ENCODE measurements at regions not wholly inside any gene's neighbourhood (a gene's known extent, or its start where the extent isn't known, plus 50 kb on each side); places are given as distances from the start of the nearest gene placed in this dataset.
"Not testable (repeated sequence)": the region's sequence is repeated elsewhere in the genome, so short reads cannot be mapped to it uniquely, and the experiment has no call there.

GRCh38 chr14:104307246-104307626, 168.8 kb downstream of the KIF26A start:
- Histone ChIP-seq H3K36me3 (ENCODE audit: control insufficient read depth in 2 of 3, insufficient read depth in 3 of 3, low read length in 3 of 3) (no peaks in the 10 kb centered on the region), H3K9me3 (ENCODE audit: control insufficient read depth in 2 of 3, insufficient read depth in 1 of 3, low read length in 3 of 3) (no peaks in the 10 kb centered on the region), H3K9ac (ENCODE audit: low read length in 3 of 3) (no peak overlapping the region), H3K27ac (ENCODE audit: low read depth in 2 of 2, low read length in 2 of 2) (no peak overlapping the region), H3K4me1 (ENCODE audit: control insufficient read depth in 2 of 3, insufficient read depth in 2 of 3, low read depth in 1 of 3, low read length in 3 of 3) (no peaks in the 10 kb centered on the region), H3K4me3 (ENCODE audit: low read length in 3 of 3) (no peak overlapping the region), H3K27me3 (ENCODE audit: control insufficient read depth, insufficient read depth, low read length) (no peaks in the 10 kb centered on the region)
- DNase-seq (peak in 2 of 5 donors; percentile 18 to 66), FAIRE-seq (no peak)
- no peak for TF ChIP-seq CTCF (IDR thresholded peaks at IDR 0.05; ENCODE audit: borderline replicate concordance, extremely low read depth, insufficient read depth)
- intact Hi-C loops (cut with DNase I): no loop called here

GRCh38 chr14:104307627-104308401, 169.4 kb downstream of the KIF26A start:
- H3K4me1 ChIP-seq (ENCODE audit: control insufficient read depth in 2 of 3, insufficient read depth in 2 of 3, low read depth in 1 of 3, low read length in 3 of 3): no peaks in the 10 kb centered on the region

GRCh38 chr14:104308534-104308933, 170.1 kb downstream of the KIF26A start:
- H3K27me3 ChIP-seq (ENCODE audit: control insufficient read depth, insufficient read depth, low read length); H3K9ac ChIP-seq (ENCODE audit: low read length in 3 of 3); H3K27ac ChIP-seq (ENCODE audit: low read depth in 2 of 2, low read length in 2 of 2); intact Hi-C loops (cut with DNase I); H3K36me3 ChIP-seq (ENCODE audit: control insufficient read depth in 2 of 3, insufficient read depth in 3 of 3, low read length in 3 of 3); H3K9me3 ChIP-seq (ENCODE audit: control insufficient read depth in 2 of 3, insufficient read depth in 1 of 3, low read length in 3 of 3); DNase-seq; H3K4me1 ChIP-seq (ENCODE audit: control insufficient read depth in 2 of 3, insufficient read depth in 2 of 3, low read depth in 1 of 3, low read length in 3 of 3); H3K4me3 ChIP-seq (ENCODE audit: low read length in 3 of 3); FAIRE-seq: not testable (repeated sequence)

More at GRCh38 chr14:104307627-104308401, 169.4 kb downstream of the KIF26A start:
- FAIRE-seq: no peak
- H3K27ac ChIP-seq (ENCODE audit: low read depth in 2 of 2, low read length in 2 of 2): no peak overlapping the region
- DNase-seq: peak in 2 of 5 donors; percentile 21 to 40
- no peaks in the 10 kb centered on the region for H3K36me3 ChIP-seq (ENCODE audit: control insufficient read depth in 2 of 3, insufficient read depth in 3 of 3, low read length in 3 of 3)
- no peak overlapping the region for H3K9ac ChIP-seq (ENCODE audit: low read length in 3 of 3)
- no peaks in the 10 kb centered on the region for H3K9me3 ChIP-seq (ENCODE audit: control insufficient read depth in 2 of 3, insufficient read depth in 1 of 3, low read length in 3 of 3)
- H3K27me3 ChIP-seq (ENCODE audit: control insufficient read depth, insufficient read depth, low read length): no peaks in the 10 kb centered on the region
- intact Hi-C loops (cut with DNase I): no loop called here
- H3K4me3 ChIP-seq (ENCODE audit: low read length in 3 of 3): no peak overlapping the region
- TF ChIP-seq CTCF (IDR thresholded peaks at IDR 0.05; ENCODE audit: borderline replicate concordance, extremely low read depth, insufficient read depth): no peak

GRCh38 chr14:104309657-104310369, 171.4 kb downstream of the KIF26A start:
- FAIRE-seq (no peak), DNase-seq (peak in 2 of 5 donors; percentile 17 to 54)
- intact Hi-C loops (cut with DNase I): no loop called here
- H3K4me1 ChIP-seq (ENCODE audit: control insufficient read depth in 2 of 3, insufficient read depth in 2 of 3, low read depth in 1 of 3, low read length in 3 of 3): no peaks in the 10 kb centered on the region
- H3K9me3 ChIP-seq (ENCODE audit: control insufficient read depth in 2 of 3, insufficient read depth in 1 of 3, low read length in 3 of 3): no peaks in the 10 kb centered on the region
- H3K27me3 ChIP-seq (ENCODE audit: control insufficient read depth, insufficient read depth, low read length): no peaks in the 10 kb centered on the region
- H3K27ac ChIP-seq (ENCODE audit: low read depth in 2 of 2, low read length in 2 of 2): no peak overlapping the region
- no peak overlapping the region for H3K9ac ChIP-seq (ENCODE audit: low read length in 3 of 3)
- H3K36me3 ChIP-seq (ENCODE audit: control insufficient read depth in 2 of 3, insufficient read depth in 3 of 3, low read length in 3 of 3): no peaks in the 10 kb centered on the region
- TF ChIP-seq CTCF (IDR thresholded peaks at IDR 0.05; ENCODE audit: borderline replicate concordance, extremely low read depth, insufficient read depth): no peak
- no peak overlapping the region for H3K4me3 ChIP-seq (ENCODE audit: low read length in 3 of 3)
